ENCODE measurements at regions not wholly inside any gene's neighbourhood (a gene's known extent, or its start where the extent isn't known, plus 50 kb on each side); places are given as distances from the start of the nearest gene placed in this dataset.
A peak's percentile ranks its signal among the peaks of the same experiment; 100 is the strongest.

DNA sequence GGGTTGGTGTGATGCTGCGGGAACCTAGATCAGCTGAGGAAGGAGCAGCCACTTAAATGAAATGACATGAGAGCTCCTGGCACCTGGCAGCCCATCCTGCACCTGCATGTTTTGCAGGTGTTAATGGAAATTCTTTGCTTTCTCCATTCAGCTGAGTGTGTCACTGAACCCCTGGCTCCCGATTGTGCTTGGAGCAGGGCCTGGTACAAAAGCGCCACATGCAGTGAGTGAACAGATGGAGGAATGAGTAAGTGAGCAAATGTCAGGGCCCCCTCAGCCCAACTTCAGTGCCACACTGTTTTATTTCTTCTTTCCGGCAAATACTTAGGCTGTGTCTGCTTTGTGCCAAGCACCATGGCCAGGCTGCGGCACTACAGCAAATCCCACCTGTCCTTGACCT, 132.2 kb downstream of the ASB7 start:
- no peak for DNase-seq (ENCODE audit: low read depth in 2 of 2)

DNA sequence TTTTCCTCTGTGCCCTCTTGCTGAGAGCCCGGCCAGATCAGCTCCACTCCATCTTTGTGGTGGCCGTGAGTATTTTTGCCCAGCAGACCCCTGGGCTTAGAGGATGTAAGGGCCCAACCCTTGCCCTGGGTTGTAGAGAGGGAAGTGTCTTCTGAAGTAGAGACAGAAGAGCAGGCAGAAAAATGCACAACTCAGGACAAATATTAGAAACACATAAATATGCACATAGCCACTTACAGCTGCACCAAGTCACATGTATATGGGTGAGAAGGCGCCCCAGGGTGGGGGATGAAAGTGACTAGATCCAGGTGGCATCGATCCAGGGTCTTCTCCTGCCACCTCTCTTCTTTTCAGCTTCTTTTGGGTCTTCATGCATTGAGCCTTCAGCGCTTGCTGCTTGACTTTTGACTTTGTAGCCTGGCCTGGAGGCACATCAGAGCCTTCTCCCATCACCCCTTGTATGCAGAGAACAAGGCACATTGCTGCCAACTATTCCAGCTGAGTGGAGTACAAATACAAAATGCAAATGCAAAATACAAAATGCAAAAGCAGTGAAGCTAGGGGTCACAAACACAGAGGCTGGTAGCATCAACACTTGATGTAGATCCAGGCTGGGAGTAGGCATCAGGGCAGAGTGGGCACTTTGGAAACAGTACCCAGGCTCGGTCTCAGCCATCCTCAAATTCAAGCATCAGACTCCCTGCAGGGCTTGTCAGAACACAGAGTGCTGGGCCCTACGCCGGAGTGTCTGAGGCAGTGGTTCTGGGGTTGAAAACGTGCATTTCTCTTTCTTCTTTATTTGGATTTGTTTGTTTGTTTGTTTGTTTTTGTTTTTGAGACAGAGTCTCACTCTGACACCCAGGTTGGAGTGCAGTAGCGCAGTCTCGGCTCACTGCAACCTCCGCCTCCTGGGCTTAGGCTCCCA, 133.0 kb downstream of the ASB7 start:
- no peak for DNase-seq (ENCODE audit: low read depth in 2 of 2)

DNA sequence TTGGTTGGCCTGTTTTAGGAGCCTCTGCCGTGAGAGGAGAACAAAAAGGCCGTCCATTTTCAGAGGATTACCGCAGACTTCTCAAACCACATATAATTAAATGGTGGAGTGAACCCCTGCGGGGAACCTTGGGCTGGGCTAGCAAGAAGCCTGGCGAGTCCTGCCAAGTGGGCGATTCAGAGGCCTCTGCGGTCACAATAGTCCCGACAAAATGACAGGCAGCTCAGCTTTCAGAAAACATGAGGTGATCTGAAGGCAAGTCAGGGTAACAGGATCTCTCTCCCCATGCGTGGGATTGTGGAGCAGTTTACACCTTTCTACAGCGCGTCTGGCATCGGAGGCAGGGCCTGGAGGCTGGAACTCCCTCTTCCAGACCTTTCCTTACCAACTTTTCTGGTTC, 134.8 kb downstream of the ASB7 start:
- DNase-seq (ENCODE audit: low read depth in 2 of 2), result no peak

DNA sequence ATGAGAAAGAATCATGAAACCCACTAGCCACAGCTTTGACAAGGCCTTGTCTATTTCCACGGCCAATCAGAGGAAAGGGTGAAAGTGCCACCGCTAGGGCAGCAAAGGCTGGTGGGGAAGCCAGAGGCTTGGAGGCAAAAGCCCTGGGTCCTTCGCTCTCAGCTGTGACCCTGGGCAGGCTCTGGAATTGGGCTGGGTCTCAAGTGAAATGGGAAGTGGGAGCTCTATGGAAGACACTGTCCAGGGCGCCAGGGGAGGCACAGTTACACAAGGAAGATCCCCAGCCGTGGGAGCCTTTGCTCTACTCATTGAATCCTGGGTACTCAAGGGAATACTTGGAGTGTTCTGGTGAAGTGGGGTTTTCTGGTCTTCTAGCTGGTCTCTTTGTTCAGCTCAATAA, 136.2 kb downstream of the ASB7 start:
- DNase-seq (ENCODE audit: low read depth in 2 of 2), result no peak

DNA sequence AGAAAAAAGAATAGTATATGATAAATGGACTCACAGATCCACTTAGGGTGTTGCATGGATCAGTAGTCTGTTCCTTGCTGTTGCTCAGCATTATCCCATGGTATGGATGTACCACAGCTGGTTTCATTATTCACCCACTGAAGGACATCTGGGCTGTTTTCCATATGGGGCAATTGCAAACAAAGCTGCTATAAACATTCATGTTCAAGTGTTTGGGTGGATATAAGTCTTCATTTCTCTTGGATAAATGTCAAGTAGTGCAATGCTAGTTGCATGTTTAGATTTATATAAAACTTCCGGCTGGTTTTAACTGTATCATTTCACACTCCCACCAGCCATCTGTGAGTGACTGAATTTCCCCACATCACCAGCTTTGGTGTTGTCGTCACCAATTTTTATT, 137.7 kb downstream of the ASB7 start:
- peak; percentile 63 to 64 for DNase-seq (ENCODE audit: low read depth in 2 of 2)

DNA sequence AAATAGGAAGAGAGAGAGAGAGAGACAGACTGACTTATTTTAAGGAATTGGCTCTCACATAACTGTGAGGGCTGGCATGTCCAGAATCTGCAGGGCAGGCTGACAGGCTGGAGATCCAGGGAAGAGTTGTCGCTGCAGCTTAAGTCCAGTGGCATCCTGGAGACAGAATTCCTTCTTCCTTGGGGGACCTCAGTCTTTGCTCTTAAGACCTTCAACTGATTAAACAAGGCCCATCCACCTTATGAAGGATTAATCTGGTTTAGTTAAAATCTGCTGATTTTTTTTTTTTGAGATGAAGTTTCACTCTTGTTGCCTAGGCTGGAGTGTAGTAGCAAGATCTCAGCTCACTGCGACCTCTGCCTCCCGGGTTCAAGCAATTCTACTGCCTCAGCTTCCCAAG, 128.0 kb upstream of the ALDH1A3 start:
- no peak for DNase-seq (ENCODE audit: low read depth in 2 of 2)

DNA sequence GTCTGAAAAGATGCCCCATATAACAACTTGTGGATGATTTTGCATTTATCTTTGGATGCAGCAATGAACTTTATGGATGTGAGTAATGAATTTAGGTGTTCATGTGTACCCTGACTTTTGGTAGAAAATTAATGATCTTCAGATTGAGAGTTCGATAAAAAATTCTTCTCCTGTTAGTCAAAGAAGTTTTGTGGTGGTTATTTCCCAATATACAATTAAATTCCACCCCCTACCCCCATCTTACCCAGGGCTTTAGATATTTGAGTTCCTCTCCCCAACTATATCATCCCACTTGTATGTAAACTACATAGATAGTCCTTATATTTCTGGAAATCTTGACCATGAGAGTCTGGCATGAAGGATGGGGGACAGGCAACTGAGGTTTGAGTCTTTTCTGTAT, 126.1 kb upstream of the ALDH1A3 start:
- peak; percentile 48 to 51 for DNase-seq (ENCODE audit: low read depth in 2 of 2)

DNA sequence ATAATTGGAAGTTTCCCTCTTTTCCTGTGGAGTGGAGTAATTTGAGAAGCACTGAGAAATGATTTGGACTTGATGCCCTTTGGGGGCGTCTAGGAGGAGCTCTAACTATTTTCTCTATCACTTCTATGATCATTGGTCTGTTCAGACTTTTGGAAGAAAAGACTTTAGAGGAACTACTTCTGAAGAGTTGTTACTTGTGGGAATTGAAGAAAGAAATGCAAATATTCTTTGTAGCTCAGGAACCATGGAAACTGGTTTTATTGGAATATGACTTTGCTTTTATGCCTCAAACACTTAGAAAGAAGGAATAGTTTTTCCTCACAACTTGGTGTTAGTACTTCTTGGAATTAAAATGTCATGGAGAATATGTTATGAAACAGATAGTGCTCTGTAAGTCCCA, 122.0 kb upstream of the ALDH1A3 start:
- DNase-seq (ENCODE audit: low read depth in 2 of 2), result no peak

DNA sequence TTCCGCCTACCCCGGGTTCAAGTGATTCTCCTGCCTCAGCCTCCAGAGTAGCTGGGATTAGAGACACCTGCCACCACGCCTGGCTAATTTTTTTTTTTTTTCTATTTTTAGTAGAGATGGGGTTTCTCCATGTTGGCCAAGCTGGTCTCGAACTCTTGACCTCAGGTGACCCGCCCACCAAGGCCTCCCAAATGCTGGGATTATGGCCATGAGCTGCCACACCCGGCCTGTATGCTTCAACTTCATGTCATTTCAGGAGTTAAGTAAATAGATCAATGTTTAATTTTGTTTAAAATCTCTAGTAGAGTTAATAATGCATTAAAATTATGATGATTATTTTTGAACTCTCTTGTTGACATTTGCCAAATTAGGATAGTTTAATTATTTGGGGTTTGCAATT, 121.1 kb upstream of the ALDH1A3 start:
- no peak for DNase-seq (ENCODE audit: low read depth in 2 of 2)

DNA sequence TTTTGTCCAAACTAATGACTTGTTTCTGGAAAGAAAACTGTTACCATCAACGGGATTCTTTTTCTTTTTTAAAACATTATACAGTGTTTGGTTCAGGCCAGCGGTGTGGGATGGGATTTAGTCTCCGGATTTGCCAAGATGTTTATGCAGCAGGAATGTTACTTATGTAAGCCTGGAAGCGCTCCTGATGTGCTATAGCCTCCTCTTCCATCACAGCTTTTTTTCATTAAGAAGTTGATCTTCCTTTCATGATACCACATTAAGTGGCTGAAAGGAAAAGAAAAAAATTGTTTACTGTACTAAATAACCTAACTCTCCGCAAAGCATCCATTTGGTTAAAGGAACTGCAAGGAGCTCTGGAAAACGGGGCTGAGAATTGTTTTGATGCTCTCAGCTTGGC, 120.5 kb upstream of the ALDH1A3 start:
- peak; percentile 88 to 90 for DNase-seq (ENCODE audit: low read depth in 2 of 2)

DNA sequence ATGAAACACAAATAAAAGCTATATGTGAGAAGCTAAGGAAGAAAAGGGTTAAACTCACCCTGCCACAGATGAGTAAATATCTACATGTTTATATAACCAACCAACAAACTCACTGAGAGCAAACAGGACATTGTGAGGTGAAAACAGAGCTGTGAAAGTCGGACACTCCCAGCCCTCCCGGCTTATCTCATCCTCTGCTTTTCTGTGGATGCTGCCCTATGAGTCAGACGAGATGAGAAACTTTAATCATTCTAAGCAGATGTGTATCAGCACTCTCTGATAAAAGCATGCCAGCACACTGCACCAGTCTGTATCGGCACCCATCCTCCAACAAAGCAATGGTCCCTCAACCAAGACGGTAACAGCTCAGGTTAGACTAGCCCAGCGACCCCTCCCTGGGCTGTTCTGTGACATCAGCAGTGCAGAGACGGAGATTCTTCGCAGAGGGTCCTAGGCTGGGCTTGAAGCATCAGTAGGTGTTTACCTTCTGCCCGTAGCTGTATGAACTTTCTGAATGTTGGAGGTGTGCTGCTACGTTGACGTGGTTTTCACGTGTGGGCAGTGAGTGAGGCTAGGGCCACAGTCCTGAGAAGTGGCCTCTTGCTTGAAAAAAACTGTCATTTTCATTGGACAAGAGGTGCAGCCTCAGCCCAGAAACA, 119.8 kb upstream of the ALDH1A3 start:
- peak; percentile 54 to 59 for DNase-seq (ENCODE audit: low read depth in 2 of 2)

DNA sequence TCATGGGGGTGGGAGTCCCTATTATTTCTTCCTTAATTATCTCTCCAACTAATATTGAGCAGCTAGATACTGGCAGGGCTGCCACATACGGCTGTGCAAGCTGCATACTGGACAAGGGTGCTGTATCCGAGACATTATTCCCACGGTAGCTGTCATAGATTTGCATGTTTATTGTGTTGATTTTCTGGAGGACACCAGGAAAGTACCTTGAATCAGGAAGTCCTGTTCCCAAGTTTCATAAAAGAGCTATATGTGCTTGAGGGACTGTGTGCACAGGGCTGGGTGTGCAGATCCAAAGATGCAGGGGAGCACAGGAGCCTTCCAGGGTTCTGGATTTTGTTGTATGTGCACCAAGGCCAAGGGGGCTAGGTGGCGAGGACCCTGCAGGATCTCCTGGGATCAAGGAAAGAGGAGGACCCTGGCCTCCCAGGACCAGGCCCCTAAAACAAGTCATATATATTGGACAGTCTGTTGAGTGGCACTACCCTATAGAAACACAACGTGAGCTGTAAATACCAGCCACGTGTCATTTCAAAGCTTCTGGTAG, 119.2 kb upstream of the ALDH1A3 start:
- no peak for DNase-seq (ENCODE audit: low read depth in 2 of 2)

DNA sequence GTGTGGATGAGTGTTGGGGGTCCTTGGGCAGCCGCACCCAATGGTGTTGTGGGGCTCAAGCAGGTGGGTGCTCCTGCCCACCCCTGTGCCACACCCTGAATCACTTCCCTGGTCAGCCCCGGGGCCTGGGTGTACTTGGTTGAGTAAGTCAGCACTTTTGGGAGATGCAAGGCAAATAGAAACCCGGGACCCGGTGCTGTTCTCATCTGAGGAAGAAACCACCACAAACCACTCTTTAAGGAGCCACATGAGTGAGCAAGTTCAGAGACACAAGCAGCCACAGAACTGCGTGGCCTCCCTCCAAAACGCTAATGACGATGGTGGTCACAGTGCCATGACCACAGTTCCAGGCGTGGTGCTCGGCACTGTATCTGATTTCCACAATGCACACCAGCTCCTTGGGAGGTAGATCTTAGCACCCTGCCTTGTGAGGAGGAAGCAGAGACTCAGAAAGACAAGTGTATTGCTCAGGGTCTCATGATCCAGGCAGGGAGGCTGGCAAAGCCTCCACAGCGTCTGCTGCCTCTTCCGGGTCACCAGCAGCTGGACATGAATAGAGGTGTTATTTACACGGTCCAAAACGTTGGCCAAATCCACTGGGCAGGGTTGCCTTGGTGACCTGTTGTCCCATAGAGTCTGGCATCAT, 118.2 kb upstream of the ALDH1A3 start:
- no peak for DNase-seq (ENCODE audit: low read depth in 2 of 2)

DNA sequence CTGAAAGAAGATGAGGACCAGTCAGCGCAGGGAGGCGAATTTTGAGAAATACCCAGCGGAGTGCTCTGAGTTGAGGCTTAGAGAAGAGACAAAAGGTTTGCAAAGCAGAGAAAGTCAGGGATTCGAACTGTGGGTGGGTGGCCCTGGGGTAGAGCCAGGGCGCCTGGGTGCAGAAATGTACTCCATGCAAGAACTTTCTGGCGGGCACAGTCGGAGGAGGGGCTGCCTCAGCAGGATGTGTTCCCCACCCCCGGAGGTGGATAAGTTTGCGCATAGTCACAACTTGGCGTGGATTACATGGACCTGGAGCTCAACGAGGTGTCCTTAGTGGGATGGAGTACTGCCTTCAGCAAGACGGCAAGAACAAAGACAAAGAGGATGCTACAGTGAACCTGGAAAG, 117.3 kb upstream of the ALDH1A3 start:
- no peak for DNase-seq (ENCODE audit: low read depth in 2 of 2)

DNA sequence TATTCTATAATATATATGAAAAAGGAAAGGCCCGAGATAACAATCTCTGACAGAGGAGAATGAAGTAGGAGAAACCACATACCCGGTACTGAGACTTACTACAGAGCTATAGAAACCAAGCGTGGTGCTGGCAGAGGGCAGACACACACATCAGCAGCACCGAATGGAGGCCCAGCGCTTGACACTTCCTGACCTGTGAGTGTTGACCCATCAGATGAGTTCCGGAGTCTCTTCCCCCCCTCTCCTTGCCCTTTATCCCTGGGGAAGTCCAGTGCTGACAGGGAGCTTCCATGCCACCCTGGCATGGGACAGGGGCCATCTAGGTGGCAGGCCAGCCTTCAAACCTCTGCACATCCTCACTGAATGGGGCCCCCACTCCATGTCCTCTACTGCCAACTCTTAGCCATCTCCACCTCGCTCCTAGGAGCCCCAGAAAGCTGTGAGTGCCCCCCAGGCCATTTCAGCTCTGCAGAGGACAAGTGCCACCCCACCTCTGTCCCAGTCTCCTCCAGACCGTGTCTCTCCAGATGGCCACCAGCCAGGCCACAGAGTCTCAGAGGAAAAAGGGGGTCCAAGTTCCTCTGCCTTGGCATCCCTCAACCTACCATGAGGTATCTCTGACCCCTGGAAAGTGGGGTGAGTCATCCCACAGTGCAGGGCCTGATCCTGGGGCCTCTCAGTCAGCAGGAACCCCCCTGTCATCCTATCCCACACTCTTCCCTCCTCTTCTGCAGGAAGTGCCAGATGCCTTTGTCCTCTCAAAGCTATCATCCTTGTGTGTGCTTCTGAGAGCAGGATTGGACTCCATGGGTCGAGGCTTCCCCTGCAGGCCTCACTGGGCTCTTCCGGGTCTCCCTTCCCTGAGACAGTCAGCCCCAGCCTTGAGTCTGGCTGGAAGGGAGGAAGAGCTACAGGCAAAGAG, 116.5 kb upstream of the ALDH1A3 start:
- no peak for DNase-seq (ENCODE audit: low read depth in 2 of 2)

DNA sequence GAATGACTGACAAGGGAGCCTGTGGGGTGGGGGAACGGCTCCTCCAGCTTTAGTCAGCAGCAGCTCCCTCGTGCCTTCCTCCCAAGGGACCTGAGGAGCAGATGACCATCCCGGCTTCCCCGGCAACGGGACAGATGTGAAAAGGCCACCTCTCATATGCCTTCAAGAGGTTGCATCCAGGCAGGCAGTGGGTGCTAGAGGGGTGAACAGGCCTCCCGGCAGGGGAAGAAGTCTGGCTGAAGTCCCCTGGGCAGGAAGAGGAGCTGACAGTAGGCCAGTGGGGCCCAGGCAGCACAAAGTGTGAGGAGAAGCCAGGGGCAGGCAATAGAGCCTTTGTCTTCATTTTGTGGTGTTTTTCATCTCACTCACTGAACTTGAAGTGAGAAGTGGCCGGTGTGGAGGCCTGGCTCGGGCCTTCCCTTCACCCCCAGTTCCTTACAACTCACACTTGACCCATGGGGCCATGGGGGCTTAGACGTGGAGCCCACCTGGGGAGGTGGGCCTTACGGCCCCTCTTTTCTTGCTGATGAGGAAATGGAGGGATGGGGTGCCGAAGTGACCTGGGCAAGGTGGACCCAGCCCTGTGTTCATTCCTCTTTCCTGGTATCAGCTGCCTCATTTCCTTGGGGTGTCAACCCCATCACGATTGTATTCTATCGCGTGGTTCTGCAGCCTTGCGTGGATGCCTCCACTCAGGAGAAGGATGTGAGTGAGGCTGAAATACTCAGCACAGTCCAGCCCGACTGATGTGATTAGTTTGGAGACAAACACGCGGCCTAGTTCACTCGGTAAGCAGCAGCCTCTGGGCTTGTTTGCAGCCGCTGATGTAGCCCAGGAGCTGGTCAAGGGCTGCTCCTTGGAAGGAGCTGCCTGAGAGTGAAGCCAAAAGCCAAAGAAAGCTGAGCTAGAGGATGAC, 115.5 kb upstream of the ALDH1A3 start:
- no peak for DNase-seq (ENCODE audit: low read depth in 2 of 2)

DNA sequence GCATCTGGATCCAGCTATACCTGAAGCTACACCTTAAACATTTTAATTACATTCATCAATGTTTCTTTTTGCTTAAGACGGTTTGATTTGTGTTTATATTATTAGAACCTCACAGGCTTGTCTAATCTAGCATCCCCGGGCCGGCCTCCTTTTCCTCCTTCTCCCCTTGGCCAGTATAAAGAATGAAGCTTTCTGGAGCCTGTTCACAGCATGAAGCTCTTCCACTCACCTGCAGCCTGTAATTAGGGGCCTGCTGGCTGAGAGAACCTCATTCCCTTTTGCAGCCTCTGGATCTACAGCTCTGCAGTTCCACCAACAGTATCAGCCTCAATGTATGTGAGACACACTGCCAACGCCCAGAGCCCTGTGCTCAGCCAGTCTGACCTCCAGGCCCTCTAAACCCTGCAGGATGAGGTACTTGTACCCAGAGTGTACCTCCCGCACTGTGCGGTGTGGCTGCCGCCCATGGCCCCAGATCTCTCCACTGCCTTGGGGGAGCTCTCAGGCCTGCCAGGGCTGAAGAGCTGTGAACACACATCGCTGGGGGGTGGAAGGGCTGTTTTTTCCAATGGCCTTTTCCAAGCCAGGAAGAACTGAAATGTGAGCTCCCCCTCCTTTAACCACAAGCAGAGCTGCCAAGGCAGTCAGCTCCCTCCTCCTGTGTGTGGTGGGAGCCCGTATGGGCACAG, 114.7 kb upstream of the ALDH1A3 start:
- peak; percentile 81 to 83 for DNase-seq (ENCODE audit: low read depth in 2 of 2)

DNA sequence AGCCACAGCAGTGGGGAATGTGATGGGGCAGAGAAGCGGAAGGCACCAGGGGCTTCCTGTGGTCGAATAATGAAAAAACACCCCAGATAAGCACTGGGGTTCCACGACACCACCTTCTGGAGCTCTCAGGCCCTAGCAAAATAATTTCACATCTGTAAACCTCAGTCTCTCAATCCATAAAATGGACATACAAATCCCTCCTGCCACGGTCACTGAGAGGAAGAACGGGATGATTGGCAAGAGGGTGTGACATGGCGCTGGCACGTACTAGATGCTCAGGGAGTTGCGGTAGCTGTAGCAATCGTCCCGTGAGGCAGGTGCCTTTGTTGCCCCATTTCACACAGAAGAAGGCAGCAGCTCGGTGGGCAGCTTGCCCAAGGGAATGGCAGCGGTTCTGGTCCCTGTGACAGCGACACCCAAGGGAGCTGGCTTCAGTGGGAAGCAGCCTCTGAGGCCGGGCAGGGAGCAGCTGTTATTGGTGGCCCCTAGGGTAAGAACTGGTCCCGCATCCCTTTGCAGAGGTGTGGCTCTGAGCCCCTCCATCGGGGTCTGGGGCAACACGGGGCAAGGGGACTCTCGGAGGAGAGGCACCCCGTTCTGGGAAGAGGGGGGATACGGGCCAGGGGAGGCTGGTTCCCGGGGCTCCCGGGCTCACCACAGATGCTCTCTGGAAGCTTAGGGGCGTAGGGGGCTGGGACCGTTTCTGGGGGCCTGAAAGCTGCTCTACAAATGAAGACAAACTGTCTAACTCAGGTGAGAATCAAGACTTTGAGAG, 114.0 kb upstream of the ALDH1A3 start:
- DNase-seq (ENCODE audit: low read depth in 2 of 2), result no peak
